ENCODE measurements at regions not wholly inside any gene's neighbourhood (a gene's known extent, or its start where the extent isn't known, plus 50 kb on each side); places are given as distances from the start of the nearest gene placed in this dataset.

DNA sequence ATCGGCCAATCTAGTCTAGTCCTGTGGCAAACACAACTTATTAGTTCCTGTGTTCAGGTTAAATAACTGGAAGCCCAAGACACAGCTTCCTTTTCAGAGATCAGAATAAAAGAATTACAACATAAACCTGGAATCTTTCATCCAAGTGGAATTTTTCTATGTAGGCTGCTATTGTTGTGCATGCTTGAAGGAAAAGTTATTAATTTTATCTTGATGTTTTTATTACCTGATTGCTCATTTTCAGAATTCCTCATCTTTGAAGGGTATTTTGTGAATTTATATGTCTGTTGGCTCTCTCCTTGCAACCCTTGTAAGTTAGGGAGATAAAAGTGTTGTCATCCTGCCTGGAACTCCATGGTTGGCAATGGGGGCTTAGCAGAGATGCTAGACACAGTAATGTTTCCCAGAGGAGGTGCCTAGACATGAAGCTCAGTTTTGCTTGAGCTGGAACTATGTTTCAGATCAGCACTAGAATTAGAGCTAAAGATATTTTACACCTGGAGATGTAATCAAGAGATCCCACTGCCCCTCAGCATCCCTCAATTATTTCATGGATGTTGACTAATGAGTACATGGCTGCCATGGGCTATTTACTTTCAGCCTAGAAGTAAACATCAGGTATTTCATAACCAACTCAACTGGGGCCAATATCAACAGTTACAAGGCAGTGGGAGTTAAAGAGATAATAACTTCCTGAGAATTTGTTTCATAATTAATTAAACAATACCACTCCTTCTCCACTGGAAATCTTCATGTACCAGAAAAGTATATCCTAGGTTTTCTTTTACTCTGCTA, 367.0 kb upstream of the MARCKS start:
- no peak for TF ChIP-seq TAF1 (conservative IDR thresholded peaks at IDR 0.05)
- no peak for TF ChIP-seq SP1 (IDR thresholded peaks at IDR 0.05)
- TF ChIP-seq, protein P1, sequence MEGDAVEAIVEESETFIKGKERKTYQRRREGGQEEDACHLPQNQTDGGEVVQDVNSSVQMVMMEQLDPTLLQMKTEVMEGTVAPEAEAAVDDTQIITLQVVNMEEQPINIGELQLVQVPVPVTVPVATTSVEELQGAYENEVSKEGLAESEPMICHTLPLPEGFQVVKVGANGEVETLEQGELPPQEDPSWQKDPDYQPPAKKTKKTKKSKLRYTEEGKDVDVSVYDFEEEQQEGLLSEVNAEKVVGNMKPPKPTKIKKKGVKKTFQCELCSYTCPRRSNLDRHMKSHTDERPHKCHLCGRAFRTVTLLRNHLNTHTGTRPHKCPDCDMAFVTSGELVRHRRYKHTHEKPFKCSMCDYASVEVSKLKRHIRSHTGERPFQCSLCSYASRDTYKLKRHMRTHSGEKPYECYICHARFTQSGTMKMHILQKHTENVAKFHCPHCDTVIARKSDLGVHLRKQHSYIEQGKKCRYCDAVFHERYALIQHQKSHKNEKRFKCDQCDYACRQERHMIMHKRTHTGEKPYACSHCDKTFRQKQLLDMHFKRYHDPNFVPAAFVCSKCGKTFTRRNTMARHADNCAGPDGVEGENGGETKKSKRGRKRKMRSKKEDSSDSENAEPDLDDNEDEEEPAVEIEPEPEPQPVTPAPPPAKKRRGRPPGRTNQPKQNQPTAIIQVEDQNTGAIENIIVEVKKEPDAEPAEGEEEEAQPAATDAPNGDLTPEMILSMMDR (IDR thresholded peaks at IDR 0.05; ENCODE audit: low read depth, low read length, missing input control), result no peak
- TF ChIP-seq, protein P2, sequence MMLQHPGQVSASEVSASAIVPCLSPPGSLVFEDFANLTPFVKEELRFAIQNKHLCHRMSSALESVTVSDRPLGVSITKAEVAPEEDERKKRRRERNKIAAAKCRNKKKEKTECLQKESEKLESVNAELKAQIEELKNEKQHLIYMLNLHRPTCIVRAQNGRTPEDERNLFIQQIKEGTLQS (IDR thresholded peaks at IDR 0.05), result no peak
- TF ChIP-seq, protein P3, sequence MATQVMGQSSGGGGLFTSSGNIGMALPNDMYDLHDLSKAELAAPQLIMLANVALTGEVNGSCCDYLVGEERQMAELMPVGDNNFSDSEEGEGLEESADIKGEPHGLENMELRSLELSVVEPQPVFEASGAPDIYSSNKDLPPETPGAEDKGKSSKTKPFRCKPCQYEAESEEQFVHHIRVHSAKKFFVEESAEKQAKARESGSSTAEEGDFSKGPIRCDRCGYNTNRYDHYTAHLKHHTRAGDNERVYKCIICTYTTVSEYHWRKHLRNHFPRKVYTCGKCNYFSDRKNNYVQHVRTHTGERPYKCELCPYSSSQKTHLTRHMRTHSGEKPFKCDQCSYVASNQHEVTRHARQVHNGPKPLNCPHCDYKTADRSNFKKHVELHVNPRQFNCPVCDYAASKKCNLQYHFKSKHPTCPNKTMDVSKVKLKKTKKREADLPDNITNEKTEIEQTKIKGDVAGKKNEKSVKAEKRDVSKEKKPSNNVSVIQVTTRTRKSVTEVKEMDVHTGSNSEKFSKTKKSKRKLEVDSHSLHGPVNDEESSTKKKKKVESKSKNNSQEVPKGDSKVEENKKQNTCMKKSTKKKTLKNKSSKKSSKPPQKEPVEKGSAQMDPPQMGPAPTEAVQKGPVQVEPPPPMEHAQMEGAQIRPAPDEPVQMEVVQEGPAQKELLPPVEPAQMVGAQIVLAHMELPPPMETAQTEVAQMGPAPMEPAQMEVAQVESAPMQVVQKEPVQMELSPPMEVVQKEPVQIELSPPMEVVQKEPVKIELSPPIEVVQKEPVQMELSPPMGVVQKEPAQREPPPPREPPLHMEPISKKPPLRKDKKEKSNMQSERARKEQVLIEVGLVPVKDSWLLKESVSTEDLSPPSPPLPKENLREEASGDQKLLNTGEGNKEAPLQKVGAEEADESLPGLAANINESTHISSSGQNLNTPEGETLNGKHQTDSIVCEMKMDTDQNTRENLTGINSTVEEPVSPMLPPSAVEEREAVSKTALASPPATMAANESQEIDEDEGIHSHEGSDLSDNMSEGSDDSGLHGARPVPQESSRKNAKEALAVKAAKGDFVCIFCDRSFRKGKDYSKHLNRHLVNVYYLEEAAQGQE (IDR thresholded peaks at IDR 0.05), result no peak
- TF ChIP-seq HNF4G (IDR thresholded peaks at IDR 0.05), result no peak
- TF ChIP-seq RAD21 (IDR thresholded peaks at IDR 0.05), result peak; percentile 20 to 30
- TF ChIP-seq NR2F2 (IDR thresholded peaks at IDR 0.05), result no peak
- peak; percentile 20 to 47 for TF ChIP-seq RXRA (IDR thresholded peaks at IDR 0.05)
- peak; percentile 68 for TF ChIP-seq YY1 (IDR thresholded peaks at IDR 0.05)
- TF ChIP-seq, protein P4, sequence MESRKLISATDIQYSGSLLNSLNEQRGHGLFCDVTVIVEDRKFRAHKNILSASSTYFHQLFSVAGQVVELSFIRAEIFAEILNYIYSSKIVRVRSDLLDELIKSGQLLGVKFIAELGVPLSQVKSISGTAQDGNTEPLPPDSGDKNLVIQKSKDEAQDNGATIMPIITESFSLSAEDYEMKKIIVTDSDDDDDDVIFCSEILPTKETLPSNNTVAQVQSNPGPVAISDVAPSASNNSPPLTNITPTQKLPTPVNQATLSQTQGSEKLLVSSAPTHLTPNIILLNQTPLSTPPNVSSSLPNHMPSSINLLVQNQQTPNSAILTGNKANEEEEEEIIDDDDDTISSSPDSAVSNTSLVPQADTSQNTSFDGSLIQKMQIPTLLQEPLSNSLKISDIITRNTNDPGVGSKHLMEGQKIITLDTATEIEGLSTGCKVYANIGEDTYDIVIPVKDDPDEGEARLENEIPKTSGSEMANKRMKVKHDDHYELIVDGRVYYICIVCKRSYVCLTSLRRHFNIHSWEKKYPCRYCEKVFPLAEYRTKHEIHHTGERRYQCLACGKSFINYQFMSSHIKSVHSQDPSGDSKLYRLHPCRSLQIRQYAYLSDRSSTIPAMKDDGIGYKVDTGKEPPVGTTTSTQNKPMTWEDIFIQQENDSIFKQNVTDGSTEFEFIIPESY (IDR thresholded peaks at IDR 0.05), result no peak
- TF ChIP-seq, protein P5, sequence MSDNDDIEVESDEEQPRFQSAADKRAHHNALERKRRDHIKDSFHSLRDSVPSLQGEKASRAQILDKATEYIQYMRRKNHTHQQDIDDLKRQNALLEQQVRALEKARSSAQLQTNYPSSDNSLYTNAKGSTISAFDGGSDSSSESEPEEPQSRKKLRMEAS (IDR thresholded peaks at IDR 0.05), result peak; percentile 55
